ENCODE measurements at regions not wholly inside any gene's neighbourhood (a gene's known extent, or its start where the extent isn't known, plus 50 kb on each side); places are given as distances from the start of the nearest gene placed in this dataset.

GRCh38 chr1:238823416-238823815, 563.0 kb upstream of the CHRM3 start:
- CTCF ChIA-PET (ENCODE audit: low intra/inter-chr PET ratio, low total read pairs): no interaction called here

GRCh38 chr1:238811211-238811879, 575.0 kb upstream of the CHRM3 start:
- under 1% methylated on average over 3 of the region's 3 CpGs for WGBS (ENCODE audit: low lambda C conversion rate)
- TF ChIP-seq KDM1A (CRISPR knock-in tag; IDR thresholded peaks at IDR 0.05) (no peak), ZNF510 (CRISPR knock-in tag; IDR thresholded peaks at IDR 0.05; ENCODE audit: low read depth) (no peak), ZBTB42 (CRISPR knock-in tag; IDR thresholded peaks at IDR 0.05) (no peak), PRMT3 (CRISPR knock-in tag; IDR thresholded peaks at IDR 0.05; ENCODE audit: borderline replicate concordance, low read depth) (no peak), ISX (CRISPR knock-in tag; conservative IDR thresholded peaks at IDR 0.05) (no peak), YEATS4 (CRISPR knock-in tag; IDR thresholded peaks at IDR 0.05; ENCODE audit: borderline replicate concordance) (no peak), TAF1 (CRISPR knock-in tag; IDR thresholded peaks at IDR 0.05) (no peak), ZSCAN22 (CRISPR knock-in tag; IDR thresholded peaks at IDR 0.05) (no peak), LRRFIP1 (CRISPR knock-in tag; conservative IDR thresholded peaks at IDR 0.05) (no peak), HMG20B (CRISPR knock-in tag; conservative IDR thresholded peaks at IDR 0.05) (no peak), FOSL2 (CRISPR knock-in tag; IDR thresholded peaks at IDR 0.05) (no peak)
- POLR2A ChIA-PET: no interaction called here

More at GRCh38 chr1:238823416-238823815, 563.0 kb upstream of the CHRM3 start:
- H4K20me1 ChIP-seq (ENCODE audit: insufficient read depth, low read length): no peaks in the 10 kb centered on the region
- TF ChIP-seq BORCS8-MEF2B (CRISPR knock-in tag; IDR thresholded peaks at IDR 0.05) (no peak), CHD4 (IDR thresholded peaks at IDR 0.05; ENCODE audit: borderline replicate concordance, low read length) (no peak)
- H3K27ac ChIP-seq (ENCODE audit: extremely low read length, insufficient read depth, low read length): no peak overlapping the region
- ATAC-seq (no peak), DNase-seq (ENCODE audit: low spot score) (no peak), FAIRE-seq (no peak)
- no TSS peak for BruUV-seq (replicated peaks)
- H3K9ac ChIP-seq (ENCODE audit: insufficient read depth, low read depth, low read length): no peak overlapping the region
- in situ Hi-C loops (cut with HindIII; ENCODE audit: extremely low pct_ligation_motif_present, low pct_unique_long_range_greater_than_20kb) (no loop called here), intact Hi-C loops (cut with micrococcal nuclease; ENCODE audit: unreplicated experiment) (no loop called here)
- no peak overlapping the region for H3K4me2 ChIP-seq (ENCODE audit: low read depth, low read length)
- H2AFZ ChIP-seq (ENCODE audit: low read length): no peak overlapping the region
- H3K79me2 ChIP-seq (ENCODE audit: insufficient read depth, low read length): no peaks in the 10 kb centered on the region
- POLR2A ChIA-PET: no interaction called here
- H3K4me1 ChIP-seq (ENCODE audit: insufficient read depth, low read length): no peaks in the 10 kb centered on the region
- H3K4me3 ChIP-seq (replicated peaks in 1 of 3; ENCODE audit: insufficient read depth in 1 of 3, low read depth in 2 of 3, low read length in 3 of 3): no peak overlapping the region
- no peaks in the 10 kb centered on the region for H3K36me3 ChIP-seq (replicated peaks in 1 of 2; ENCODE audit: control insufficient read depth in 1 of 2, insufficient read depth in 2 of 2, low read length in 2 of 2)
- H3K9me3 ChIP-seq (ENCODE audit: low read length): peaks cover 88% of the 10 kb centered on the region
- H3K27me3 ChIP-seq (ENCODE audit: control insufficient read depth in 1 of 2, insufficient read depth in 2 of 2, low read length in 2 of 2): no peaks in the 10 kb centered on the region; a peak in 1 of 5 replicates

More at GRCh38 chr1:238811211-238811879, 575.0 kb upstream of the CHRM3 start:
- Histone ChIP-seq H3K4me2 (ENCODE audit: low read depth, low read length) (no peak overlapping the region), H4K20me1 (ENCODE audit: insufficient read depth, low read length) (no peaks in the 10 kb centered on the region), H3K79me2 (ENCODE audit: insufficient read depth, low read length) (no peaks in the 10 kb centered on the region), H3K4me1 (ENCODE audit: insufficient read depth, low read length) (no peaks in the 10 kb centered on the region), H3K4me3 (replicated peaks in 1 of 3; ENCODE audit: insufficient read depth in 1 of 3, low read depth in 2 of 3, low read length in 3 of 3) (no peak overlapping the region), H3K36me3 (replicated peaks in 1 of 2; ENCODE audit: control insufficient read depth in 1 of 2, insufficient read depth in 2 of 2, low read length in 2 of 2) (no peaks in the 10 kb centered on the region), H3K9me3 (ENCODE audit: low read length) (peaks cover 84% of the 10 kb centered on the region), H3K27me3 (ENCODE audit: control insufficient read depth in 1 of 2, insufficient read depth in 2 of 2, low read length in 2 of 2) (no peaks in the 10 kb centered on the region), H2AFZ (ENCODE audit: low read length) (no peak overlapping the region), H3K9ac (ENCODE audit: insufficient read depth, low read depth, low read length) (no peak overlapping the region), H3K27ac (ENCODE audit: extremely low read length, insufficient read depth, low read length) (no peak overlapping the region)
- intact Hi-C loops (cut with micrococcal nuclease; ENCODE audit: unreplicated experiment): no loop called here
- ATAC-seq (no peak), FAIRE-seq (no peak), DNase-seq (ENCODE audit: low spot score) (no peak)
- BruUV-seq (replicated peaks): no TSS peak
- in situ Hi-C loops (cut with HindIII; ENCODE audit: extremely low pct_ligation_motif_present, low pct_unique_long_range_greater_than_20kb): no loop called here
- CTCF ChIA-PET (ENCODE audit: low intra/inter-chr PET ratio, low total read pairs): no interaction called here
